Upper lobe of left lung (tissue), 4 donors: ENCODE measurements at regions not wholly inside any gene's neighbourhood (a gene's known extent, or its start where the extent isn't known, plus 50 kb on each side); places are given as distances from the start of the nearest gene placed in this dataset.

Experiments used
- EP300 ChIP-seq, 4 donors: sonication (generic); formaldehyde crosslinking; IDR thresholded peaks; one replicate each; pipeline ENCODE4 v1.5.1; 2017; ENCODE audit warnings: antibody characterized with exemption in 4 of 4, control low read depth in 2 of 4
- POLR2A ChIP-seq, 4 donors: fragments of 450-650 bp; IDR thresholded peaks; one replicate each; pipeline ENCODE4 v1.5.1; 2016 to 2017; ENCODE audit warnings: antibody characterized with exemption in 4 of 4, mild to moderate bottlenecking in 2 of 4
- POLR2AphosphoS5 ChIP-seq, 2 donors: sonication (generic); formaldehyde crosslinking; IDR thresholded peaks; one replicate each; pipeline ENCODE4 v1.5.1; 2017; ENCODE audit warnings: antibody characterized with exemption in 2 of 2
- TF ChIP-seq, protein P1 (sequence below), 6 experiments: fragments of 450-650 bp in 4 of 6; fragments of 200-600 bp in 2 of 6; sonication (generic) in 2 of 6; IDR thresholded peaks; one replicate each; pipeline ENCODE4 v1.5.1; 2016 to 2019; ENCODE audit warnings: antibody characterized with exemption in 6 of 6

DNA sequence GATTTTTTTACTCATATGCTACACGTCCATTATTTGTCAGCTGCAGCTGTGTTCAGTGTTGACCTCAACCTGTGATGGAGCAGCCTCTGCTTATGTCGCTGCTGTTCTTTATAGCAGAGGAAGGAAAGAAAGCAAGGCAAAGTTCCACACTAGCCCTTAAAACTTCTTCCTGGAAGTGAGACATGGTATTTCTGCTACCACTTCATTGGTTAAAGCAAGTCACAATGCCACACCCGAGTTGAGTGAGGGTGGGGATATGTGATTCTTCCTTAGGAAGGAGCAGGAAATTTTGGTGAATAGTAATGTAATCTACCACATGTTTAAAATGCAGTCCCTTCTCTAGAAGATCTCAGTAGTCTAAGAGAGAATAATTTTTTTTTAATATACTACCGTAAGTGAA, 224.8 kb upstream of the DMRT1 start:
- TF ChIP-seq, protein P1, sequence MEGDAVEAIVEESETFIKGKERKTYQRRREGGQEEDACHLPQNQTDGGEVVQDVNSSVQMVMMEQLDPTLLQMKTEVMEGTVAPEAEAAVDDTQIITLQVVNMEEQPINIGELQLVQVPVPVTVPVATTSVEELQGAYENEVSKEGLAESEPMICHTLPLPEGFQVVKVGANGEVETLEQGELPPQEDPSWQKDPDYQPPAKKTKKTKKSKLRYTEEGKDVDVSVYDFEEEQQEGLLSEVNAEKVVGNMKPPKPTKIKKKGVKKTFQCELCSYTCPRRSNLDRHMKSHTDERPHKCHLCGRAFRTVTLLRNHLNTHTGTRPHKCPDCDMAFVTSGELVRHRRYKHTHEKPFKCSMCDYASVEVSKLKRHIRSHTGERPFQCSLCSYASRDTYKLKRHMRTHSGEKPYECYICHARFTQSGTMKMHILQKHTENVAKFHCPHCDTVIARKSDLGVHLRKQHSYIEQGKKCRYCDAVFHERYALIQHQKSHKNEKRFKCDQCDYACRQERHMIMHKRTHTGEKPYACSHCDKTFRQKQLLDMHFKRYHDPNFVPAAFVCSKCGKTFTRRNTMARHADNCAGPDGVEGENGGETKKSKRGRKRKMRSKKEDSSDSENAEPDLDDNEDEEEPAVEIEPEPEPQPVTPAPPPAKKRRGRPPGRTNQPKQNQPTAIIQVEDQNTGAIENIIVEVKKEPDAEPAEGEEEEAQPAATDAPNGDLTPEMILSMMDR (IDR thresholded peaks at IDR 0.05): no peak
- TF ChIP-seq EP300 (IDR thresholded peaks at IDR 0.05) (no peak), POLR2A (IDR thresholded peaks at IDR 0.05) (no peak), POLR2AphosphoS5 (IDR thresholded peaks at IDR 0.05) (no peak)
